K562 (cell line): ENCODE measurements at regions not wholly inside any gene's neighbourhood (a gene's known extent, or its start where the extent isn't known, plus 50 kb on each side); places are given as distances from the start of the nearest gene placed in this dataset.

Experiments used
- BMI1 ChIP-seq: fragments of 150-350 bp; IDR thresholded peaks from 2 replicates; pipeline ENCODE4 v1.6.1; 2014; ENCODE audit warnings: low read length
- CREB5 ChIP-seq: fragments of 250-450 bp; sonication (Bioruptor Pico); IDR thresholded peaks from 2 replicates; pipeline ENCODE4 v1.5.0; 2020; ENCODE audit warnings: mild to moderate bottlenecking
- LEF1 ChIP-seq: fragments of 450-650 bp; IDR thresholded peaks from 2 replicates; pipeline ENCODE4 v1.6.1; 2016; ENCODE audit warnings: mild to moderate bottlenecking
- NR0B1 ChIP-seq: fragments of 450-650 bp; IDR thresholded peaks from one replicate; pipeline ENCODE4 v1.6.1; 2018; ENCODE audit warnings: mild to moderate bottlenecking, moderate library complexity; ENCODE audit not compliant: partially characterized antibody
- NRF1 ChIP-seq, 2 experiments: fragments of 450-650 bp; IDR thresholded peaks in 1 of 2; conservative IDR thresholded peaks in 1 of 2; 2 replicates each; pipeline ENCODE4 v1.6.1; 2014; ENCODE audit warnings: mild to moderate bottlenecking in 2 of 2
- STAT6 ChIP-seq: sonication (generic); formaldehyde crosslinking; IDR thresholded peaks from 2 replicates; pipeline ENCODE4 v1.8.1; 2023; ENCODE audit warnings: mild to moderate bottlenecking, missing genetic modification reagents
- TCF15 ChIP-seq: fragments of 250-450 bp; sonication (Bioruptor Pico); IDR thresholded peaks from 2 replicates; pipeline ENCODE4 v1.8.0; 2022; ENCODE audit warnings: moderate library complexity, mild to moderate bottlenecking, inconsistent platforms

GRCh38 chr6:91453224-91453878 is 866.5 kb upstream of the MAP3K7 start (continued):
- no peak for TF ChIP-seq TCF15 (CRISPR knock-in tag)
- no peak for TF ChIP-seq NR0B1
- TF ChIP-seq BMI1, result no peak
- TF ChIP-seq NRF1 (conservative IDR thresholded peaks at IDR 0.05 in 1 of 2, IDR thresholded peaks at IDR 0.05 in 1 of 2), result no peak
- no peak for TF ChIP-seq LEF1
- no peak for TF ChIP-seq STAT6 (CRISPR knock-in tag)
- TF ChIP-seq CREB5 (CRISPR knock-in tag), result no peak
